HG02642 (cell line): ENCODE measurements at regions not wholly inside any gene's neighbourhood (a gene's known extent, or its start where the extent isn't known, plus 50 kb on each side); places are given as distances from the start of the nearest gene placed in this dataset.
A peak's percentile ranks its signal among the peaks of the same experiment; 100 is the strongest.
"Not testable (repeated sequence)": the region's sequence is repeated elsewhere in the genome, so short reads cannot be mapped to it uniquely, and the experiment has no call there.

ENCODE experiments used
- ATAC-seq: cut with Tn5 transposase; IDR thresholded peaks from one replicate; pipeline ENCODE4 v1.9.1; 2021; ENCODE audit warnings: mild to moderate bottlenecking; ENCODE audit not compliant: unreplicated experiment, poor library complexity

DNA sequence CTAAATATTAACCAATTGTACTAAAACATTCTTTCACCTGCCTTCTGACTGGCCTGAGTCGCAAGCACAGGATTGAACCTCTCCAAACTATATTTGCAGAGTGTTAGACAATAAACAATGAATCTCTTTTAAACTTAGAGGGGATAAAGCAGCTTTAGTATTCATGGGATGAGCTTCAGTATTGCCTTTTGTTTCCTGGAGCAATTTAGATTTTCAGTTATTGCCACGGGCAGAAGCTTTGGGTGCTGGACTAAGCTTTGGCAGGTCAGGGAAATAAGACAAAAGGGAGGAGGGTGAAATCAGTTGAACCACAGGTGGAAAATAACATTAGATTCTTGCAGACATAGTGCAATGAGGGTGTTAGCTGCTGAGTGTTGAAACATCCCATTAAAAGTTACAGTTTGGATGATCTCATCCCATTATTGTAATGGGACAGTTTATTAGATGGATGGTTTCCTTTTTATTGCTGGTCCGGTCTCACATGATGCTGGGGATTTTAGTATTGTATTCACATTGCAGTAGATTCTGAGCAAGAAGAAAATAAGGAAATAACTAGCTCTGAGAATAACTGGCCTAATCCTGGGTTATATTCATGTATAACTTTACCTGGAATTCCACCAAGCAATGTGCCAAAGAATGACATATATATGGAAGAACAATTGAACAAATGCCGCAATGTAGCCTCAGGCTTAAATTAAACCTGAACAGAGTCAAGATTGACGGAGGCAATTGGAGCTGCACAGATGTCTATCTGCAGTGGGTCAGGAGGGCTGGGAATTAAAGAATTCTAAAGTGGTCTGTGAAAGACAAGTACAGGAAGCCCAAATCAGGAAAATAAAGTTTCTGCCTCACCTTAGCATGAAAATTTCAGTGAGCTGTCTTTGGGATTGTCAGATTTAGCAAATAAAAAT lies 1092.8 kb upstream of the SEL1L start:
- ATAC-seq: no peak

- ATAC-seq: no peak
Measured at GRCh38 chr14:82635915-82636314, 1102.3 kb upstream of the SEL1L start.

DNA sequence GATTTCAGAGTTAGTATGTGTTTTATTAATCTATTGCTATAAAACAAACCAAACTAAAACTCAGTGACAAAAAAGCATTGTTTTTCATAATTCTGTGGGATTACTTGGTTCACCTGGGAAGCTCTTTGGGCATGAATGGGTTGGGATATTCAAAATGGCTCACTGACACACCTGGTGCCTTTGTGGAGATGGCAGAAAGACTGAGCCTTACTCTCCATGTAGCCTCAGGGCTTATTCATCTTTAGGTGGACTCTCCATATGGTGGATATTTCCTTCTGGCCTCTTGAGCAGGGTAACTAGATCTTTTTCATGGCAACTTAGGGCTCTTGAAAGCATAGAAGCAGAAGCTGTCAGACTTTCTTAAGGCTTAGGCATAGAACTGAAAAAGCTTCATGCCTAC lies 1102.8 kb upstream of the SEL1L start:
- ATAC-seq: no peak

DNA sequence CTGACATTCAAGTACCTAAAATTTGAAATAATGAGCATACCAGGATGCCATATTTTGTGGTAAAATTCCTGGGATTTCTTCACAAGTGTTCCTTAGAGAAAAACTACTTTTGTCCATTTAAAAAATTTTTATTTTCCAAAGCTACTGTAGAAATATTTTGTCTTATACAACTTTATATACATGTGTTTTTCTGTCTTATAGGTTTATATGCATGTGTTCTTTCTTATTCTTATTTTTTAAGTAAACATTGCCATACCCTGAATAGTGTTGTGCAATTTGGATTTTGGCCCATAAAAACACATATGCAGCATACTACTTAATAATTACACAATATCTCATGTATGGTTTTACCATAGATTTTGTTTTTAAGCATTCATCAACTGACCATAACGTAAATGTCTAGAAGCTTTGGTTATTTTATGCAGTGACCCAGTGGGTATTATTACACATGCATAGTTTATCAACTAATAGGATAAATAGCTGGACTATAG lies 1107.4 kb upstream of the SEL1L start:
- ATAC-seq: no peak

- no peak for ATAC-seq
Measured at GRCh38 chr14:82642425-82642824, 1108.8 kb upstream of the SEL1L start.

GRCh38 chr14:82647088-82647810 lies 1113.6 kb upstream of the SEL1L start:
- ATAC-seq: no peak

- ATAC-seq: no peak
Measured at GRCh38 chr14:82655770-82656169, 1122.1 kb upstream of the SEL1L start.

DNA sequence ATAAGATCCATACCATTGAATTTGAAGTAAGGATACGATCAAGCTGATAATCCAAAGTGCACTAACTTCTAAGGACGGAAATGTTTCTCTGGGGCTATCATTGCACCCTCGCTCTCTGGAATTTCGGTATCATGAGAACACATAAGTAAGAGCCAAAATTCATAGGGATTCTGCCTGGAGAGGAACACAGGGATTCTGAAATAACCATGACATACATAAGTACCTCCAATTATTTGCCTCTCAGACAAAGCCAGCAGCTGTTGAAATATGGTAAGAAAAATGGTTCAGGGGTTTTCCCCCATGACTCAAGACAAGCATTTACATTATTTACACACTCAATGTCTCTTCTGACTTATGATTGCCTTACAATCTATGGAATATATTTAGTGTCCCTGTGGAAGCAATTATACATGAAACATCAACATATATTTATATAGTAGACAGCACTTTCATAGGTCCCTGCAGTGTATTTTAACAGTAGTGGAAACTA lies 1123.6 kb upstream of the SEL1L start:
- ATAC-seq: no peak

GRCh38 chr14:82661258-82661657 lies 1127.6 kb upstream of the SEL1L start:
- ATAC-seq: no peak

GRCh38 chr14:82667006-82667405 lies 1133.4 kb upstream of the SEL1L start:
- ATAC-seq: no peak

DNA sequence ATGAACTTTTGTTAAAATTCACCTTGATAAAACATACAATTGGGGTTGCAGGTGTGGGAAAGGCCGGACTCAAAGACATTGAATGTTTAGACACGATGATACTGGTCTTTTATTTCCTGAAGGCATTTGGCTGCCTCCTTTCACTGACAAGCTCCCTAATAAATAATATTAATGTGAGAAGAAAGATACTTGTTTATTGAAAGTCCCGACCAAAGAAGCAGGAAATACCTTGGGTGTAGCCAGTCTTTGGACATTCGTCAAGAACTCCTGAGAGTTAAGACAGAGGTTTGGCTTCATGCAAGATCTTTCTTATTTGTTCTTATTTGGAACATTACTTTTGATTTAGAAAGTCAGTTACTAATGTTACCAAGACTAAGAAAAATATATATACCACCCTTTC lies 1133.8 kb upstream of the SEL1L start:
- ATAC-seq: no peak

GRCh38 chr14:82676403-82676802 lies 1142.8 kb upstream of the SEL1L start:
- ATAC-seq: no peak

GRCh38 chr14:82689948-82690347 lies 1156.3 kb upstream of the SEL1L start:
- no peak for ATAC-seq

DNA sequence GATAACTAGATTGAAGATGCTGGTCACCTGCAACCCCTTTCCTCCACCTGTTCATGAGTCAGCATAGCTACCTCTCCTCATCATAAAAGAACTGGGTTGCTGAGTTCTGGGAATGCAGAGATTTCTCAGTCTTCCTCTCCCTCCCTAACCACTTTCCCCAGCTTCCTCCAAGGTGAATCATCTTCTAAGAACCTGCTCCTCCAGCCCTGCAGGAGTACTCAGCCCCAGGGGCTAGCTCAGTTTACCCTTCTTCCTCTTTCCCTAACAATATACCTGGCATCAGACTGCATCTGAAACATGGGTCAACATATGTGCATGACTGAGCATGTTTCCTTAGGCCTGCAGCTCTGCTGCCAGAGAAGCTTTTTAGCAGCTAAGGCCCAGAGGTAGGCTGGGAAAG lies 1157.5 kb upstream of the SEL1L start:
- ATAC-seq: not testable (repeated sequence)

DNA sequence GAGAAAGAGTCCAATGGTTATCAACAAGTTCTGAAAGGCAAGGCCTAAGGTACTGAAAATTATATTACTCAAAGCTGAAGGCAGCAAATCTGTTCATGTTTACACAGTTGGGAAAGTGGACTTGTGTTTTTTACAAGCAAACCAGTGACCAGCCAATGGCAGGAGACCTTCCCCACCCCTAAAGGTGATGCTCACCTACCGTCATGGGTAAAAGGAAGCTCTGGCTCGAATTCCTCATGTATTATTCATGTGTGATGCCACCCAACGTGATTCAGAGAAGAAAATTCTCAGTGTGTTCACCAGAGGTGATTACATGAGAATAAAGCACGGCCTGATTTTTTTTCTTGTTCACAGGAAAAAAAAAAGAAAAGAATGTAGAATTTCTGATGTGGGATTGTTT lies 1161.2 kb upstream of the SEL1L start:
- ATAC-seq: no peak

- no peak for ATAC-seq
Measured at GRCh38 chr14:82704218-82704617, 1170.6 kb upstream of the SEL1L start.

DNA sequence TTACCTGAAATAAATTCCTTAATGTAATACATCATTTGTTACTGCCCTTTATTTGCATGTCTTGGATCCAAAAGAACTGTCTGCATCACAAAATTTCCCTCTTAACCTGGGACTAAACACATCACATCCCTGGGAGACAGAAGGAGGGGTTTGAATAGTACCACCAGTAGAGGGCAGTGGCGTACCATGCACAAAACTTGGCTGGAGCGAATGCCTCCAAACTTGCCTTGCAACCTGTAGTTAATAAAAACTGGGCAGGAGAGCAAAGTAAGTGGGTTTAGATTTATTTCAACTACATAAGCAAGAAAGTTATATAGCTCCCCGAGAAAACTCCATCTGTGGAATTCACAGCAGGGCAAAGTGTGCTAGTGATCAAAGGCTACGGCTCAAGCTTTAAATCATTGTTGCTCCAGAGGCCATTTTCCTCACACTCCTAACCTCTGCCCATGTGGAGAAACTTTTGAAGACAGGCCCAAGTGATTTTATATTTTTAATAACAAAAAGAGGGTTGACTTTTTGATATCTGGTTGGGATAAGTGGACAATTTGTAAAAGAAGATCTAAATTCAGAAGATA lies 1176.7 kb upstream of the SEL1L start:
- peak; percentile 64 for ATAC-seq

DNA sequence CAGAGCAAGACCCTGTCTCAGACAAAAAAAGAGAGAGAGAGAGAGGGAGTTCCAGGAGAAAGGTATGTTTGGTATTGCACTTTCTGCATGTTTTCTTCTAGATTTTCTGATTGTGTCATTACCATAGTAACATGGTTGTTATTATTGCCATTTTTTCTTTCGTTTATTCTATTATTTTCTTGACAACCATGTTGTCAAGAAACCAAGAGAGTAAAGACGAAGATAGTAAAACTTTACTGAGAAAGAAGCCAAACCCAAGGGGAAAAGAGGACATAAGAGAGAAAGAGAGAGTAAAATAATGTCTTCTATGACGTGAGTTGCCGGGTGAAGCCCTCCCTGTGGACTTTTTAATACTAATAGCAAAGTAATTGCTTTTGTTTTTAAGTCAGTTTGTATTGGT lies 1186.0 kb upstream of the SEL1L start:
- no peak for ATAC-seq

DNA sequence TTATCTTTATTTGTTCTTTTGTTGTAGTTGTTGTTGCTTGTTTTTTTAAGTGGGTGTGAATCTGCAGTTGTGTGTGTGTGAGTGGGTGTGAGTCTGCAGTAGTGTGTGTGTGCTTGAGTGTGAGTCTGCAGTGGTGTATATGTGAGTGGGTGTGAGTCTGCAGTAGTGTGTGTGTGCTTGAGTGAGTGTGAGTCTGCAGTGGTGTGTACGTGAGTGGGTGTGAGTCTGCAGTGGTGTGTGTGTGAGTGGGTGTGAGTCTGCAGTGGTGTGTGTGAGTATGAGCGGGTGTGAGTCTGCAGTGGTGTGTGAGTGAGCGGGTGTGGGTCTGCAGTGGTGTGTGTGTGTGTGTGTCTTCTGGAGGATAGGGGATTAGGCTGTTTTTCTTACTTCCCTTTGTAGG lies 1186.8 kb upstream of the SEL1L start:
- ATAC-seq: no peak

GRCh38 chr14:82720946-82721345 lies 1187.3 kb upstream of the SEL1L start:
- no peak for ATAC-seq

GRCh38 chr14:82724316-82724715 lies 1190.7 kb upstream of the SEL1L start:
- no peak for ATAC-seq
